OCI-LY1 (cell line): ENCODE measurements at regions not wholly inside any gene's neighbourhood (a gene's known extent, or its start where the extent isn't known, plus 50 kb on each side); places are given as distances from the start of the nearest gene placed in this dataset.

ENCODE experiments used
- H2AFZ ChIP-seq: fragments of 200-600 bp; sonication (generic), shearing (Covaris generic); 2 replicates; pipeline ENCODE4 v1.6.0; 2014; ENCODE audit warnings: antibody characterized with exemption, mild to moderate bottlenecking, low read length
- H3F3A ChIP-seq: fragments of 200-600 bp; sonication (generic), shearing (Covaris generic); 2 replicates; pipeline ENCODE4 v1.6.0; 2014; ENCODE audit warnings: mild to moderate bottlenecking, antibody characterized with exemption, low read length, moderate library complexity; ENCODE audit not compliant: insufficient read depth
- H3K27ac ChIP-seq: fragments of 200-600 bp; sonication (generic); 2 replicates; pipeline ENCODE4 v1.5.1; 2014; ENCODE audit warnings: low read length, mixed run types, mild to moderate bottlenecking, low read depth; ENCODE audit not compliant: poor library complexity, severe bottlenecking
- H3K27me3 ChIP-seq: fragments of 200-600 bp; sonication (generic); 2 replicates; pipeline ENCODE4 v1.6.0; 2014; ENCODE audit warnings: antibody characterized with exemption, mild to moderate bottlenecking, low read length, moderate library complexity; ENCODE audit not compliant: insufficient read depth
- H3K36me3 ChIP-seq: fragments of 200-600 bp; sonication (generic); 2 replicates; pipeline ENCODE4 v1.6.1; 2014; ENCODE audit warnings: mild to moderate bottlenecking, antibody characterized with exemption, low read length, moderate library complexity, mixed read lengths; ENCODE audit not compliant: insufficient read depth
- H3K4me1 ChIP-seq: fragments of 200-600 bp; sonication (generic); 2 replicates; pipeline ENCODE4 v1.5.1; 2014; ENCODE audit warnings: mild to moderate bottlenecking, low read length, moderate library complexity; ENCODE audit not compliant: insufficient read depth, severe bottlenecking
- H3K4me2 ChIP-seq: fragments of 200-600 bp; sonication (generic), shearing (Covaris generic); 2 replicates; pipeline ENCODE4 v1.6.1; 2014; ENCODE audit warnings: low read length
- H3K4me3 ChIP-seq: fragments of 200-600 bp; sonication (generic); 2 replicates; pipeline ENCODE4 v1.5.1; 2014; ENCODE audit warnings: low read length, low read depth, mild to moderate bottlenecking, mixed read lengths; ENCODE audit not compliant: poor library complexity, severe bottlenecking
- H3K79me2 ChIP-seq: fragments of 200-600 bp; shearing (Covaris generic); 2 replicates; pipeline ENCODE4 v1.6.1; 2016; ENCODE audit warnings: mixed run types, low read length, mixed read lengths; ENCODE audit not compliant: insufficient read depth
- H3K9ac ChIP-seq: fragments of 200-600 bp; sonication (generic), shearing (Covaris generic); 2 replicates; pipeline ENCODE4 v1.6.1; 2014; ENCODE audit warnings: mild to moderate bottlenecking, low read length, mixed read lengths
- H3K9me2 ChIP-seq: fragments of 200-600 bp; sonication (generic), shearing (Covaris generic); 2 replicates; pipeline ENCODE4 v1.6.1; 2014; ENCODE audit warnings: low read depth, mild to moderate bottlenecking, low read length, mixed read lengths
- H3K9me3 ChIP-seq: fragments of 200-600 bp; shearing (Covaris generic); 2 replicates; pipeline ENCODE4 v1.6.1; 2014; ENCODE audit warnings: low read length, mixed read lengths
- H4K20me1 ChIP-seq: fragments of 200-600 bp; sonication (generic), shearing (Covaris generic); 2 replicates; pipeline ENCODE4 v1.6.0; 2016; ENCODE audit warnings: mild to moderate bottlenecking, low read length; ENCODE audit not compliant: insufficient read depth
- EZH2 ChIP-seq: fragments of 200-600 bp; sonication (generic), shearing (Covaris generic); IDR thresholded peaks from 2 replicates; pipeline ENCODE4 v1.8.0; 2017; ENCODE audit warnings: borderline replicate concordance, mixed run types, mild to moderate bottlenecking, antibody characterized with exemption, low read length, moderate library complexity, mixed read lengths
- TF ChIP-seq, protein P1 (sequence below): fragments of 200-600 bp; sonication (generic), shearing (Covaris generic); IDR thresholded peaks from 2 replicates; pipeline ENCODE4 v1.5.1; 2017; ENCODE audit warnings: mild to moderate bottlenecking, antibody characterized with exemption, low read length, moderate library complexity, mixed read lengths

DNA sequence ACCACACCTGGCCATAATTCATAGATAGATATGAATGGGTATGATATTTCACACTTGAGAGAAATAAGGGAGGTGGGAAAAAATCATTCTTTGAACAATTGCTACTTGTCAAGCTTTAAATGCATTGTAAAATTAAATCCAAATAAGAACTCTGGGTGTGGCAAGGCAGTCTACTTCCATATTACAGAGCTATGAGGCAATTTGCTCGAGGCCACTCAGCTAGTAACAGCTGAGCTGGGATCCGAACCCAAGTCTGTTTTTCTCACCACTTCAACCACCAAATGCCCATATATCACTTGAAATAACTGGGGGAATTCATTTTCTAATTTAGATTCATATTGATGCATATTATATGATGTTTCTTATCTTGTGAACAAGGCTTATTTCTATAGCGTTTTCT lies 482.2 kb upstream of the ADAMTS9 start:
- Histone ChIP-seq H3K4me3 (no peak overlapping the region), H3K27me3 (no peaks in the 10 kb centered on the region), H3K36me3 (no peaks in the 10 kb centered on the region), H3K9ac (no peak overlapping the region), H3K4me1 (no peaks in the 10 kb centered on the region), H3K9me2 (no peaks in the 10 kb centered on the region), H3F3A (no peaks in the 10 kb centered on the region), H3K4me2 (no peak overlapping the region), H3K9me3 (no peaks in the 10 kb centered on the region), H3K27ac (no peak overlapping the region), H2AFZ (no peak overlapping the region), H4K20me1 (no peaks in the 10 kb centered on the region), H3K79me2 (no peaks in the 10 kb centered on the region)
- no peak for TF ChIP-seq EZH2
- TF ChIP-seq, protein P1, sequence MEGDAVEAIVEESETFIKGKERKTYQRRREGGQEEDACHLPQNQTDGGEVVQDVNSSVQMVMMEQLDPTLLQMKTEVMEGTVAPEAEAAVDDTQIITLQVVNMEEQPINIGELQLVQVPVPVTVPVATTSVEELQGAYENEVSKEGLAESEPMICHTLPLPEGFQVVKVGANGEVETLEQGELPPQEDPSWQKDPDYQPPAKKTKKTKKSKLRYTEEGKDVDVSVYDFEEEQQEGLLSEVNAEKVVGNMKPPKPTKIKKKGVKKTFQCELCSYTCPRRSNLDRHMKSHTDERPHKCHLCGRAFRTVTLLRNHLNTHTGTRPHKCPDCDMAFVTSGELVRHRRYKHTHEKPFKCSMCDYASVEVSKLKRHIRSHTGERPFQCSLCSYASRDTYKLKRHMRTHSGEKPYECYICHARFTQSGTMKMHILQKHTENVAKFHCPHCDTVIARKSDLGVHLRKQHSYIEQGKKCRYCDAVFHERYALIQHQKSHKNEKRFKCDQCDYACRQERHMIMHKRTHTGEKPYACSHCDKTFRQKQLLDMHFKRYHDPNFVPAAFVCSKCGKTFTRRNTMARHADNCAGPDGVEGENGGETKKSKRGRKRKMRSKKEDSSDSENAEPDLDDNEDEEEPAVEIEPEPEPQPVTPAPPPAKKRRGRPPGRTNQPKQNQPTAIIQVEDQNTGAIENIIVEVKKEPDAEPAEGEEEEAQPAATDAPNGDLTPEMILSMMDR, result no peak

DNA sequence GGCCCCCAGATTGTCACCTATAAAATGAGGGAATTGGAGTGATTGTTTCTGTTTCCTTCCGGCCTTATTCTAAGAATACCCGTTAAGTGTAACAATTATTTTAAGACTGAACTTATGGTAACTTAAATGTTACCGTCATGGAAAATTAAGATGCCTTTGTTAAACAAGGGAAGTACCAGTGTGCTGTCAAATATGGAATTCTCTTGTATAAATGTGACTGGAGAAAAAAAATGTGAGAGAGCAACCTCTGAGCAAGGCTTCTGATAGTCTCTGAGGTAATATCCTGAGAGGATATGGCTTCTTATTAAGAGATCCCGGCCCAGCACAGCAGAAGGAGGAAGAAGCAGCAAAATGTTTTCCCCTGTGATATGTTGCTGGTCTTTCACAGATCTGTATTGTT lies 480.7 kb upstream of the ADAMTS9 start:
- TF ChIP-seq, protein P1, result no peak
- TF ChIP-seq EZH2, result no peak
- no peaks in the 10 kb centered on the region for H3K4me1 ChIP-seq
- H3K9me3 ChIP-seq, result no peaks in the 10 kb centered on the region
- no peak overlapping the region for H2AFZ ChIP-seq
- H3K27me3 ChIP-seq, result no peaks in the 10 kb centered on the region
- no peaks in the 10 kb centered on the region for H3K36me3 ChIP-seq
- H3K27ac ChIP-seq, result no peak overlapping the region
- no peak overlapping the region for H3K9ac ChIP-seq
- no peaks in the 10 kb centered on the region for H4K20me1 ChIP-seq
- no peaks in the 10 kb centered on the region for H3K9me2 ChIP-seq
- H3F3A ChIP-seq, result no peaks in the 10 kb centered on the region
- H3K4me2 ChIP-seq, result no peak overlapping the region
- H3K79me2 ChIP-seq, result no peaks in the 10 kb centered on the region
- H3K4me3 ChIP-seq, result no peak overlapping the region

DNA sequence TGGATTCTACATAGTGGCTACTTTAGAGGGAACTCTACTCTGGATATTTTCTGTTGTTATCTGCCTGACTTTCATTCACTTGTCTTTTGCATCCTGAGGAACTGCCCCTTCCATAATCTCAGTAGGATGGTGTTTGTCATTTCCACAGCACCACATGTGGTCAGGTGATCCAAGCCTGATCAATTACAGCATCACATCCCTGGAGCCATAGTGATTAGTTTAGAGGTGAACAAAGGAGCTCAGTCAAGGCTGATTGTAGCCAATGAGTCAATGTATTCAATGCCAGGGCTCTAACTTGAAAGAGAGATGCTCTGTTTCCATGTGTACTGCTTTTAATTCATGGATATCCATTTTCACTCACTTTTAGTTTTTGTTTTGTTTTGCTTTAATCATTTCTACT lies 478.7 kb upstream of the ADAMTS9 start:
- Histone ChIP-seq H3K4me2 (no peak overlapping the region), H2AFZ (no peak overlapping the region), H3K4me1 (no peaks in the 10 kb centered on the region), H3K9ac (no peak overlapping the region), H3K9me2 (no peaks in the 10 kb centered on the region), H4K20me1 (no peaks in the 10 kb centered on the region), H3K27me3 (no peaks in the 10 kb centered on the region), H3F3A (no peaks in the 10 kb centered on the region), H3K36me3 (no peaks in the 10 kb centered on the region), H3K79me2 (no peaks in the 10 kb centered on the region), H3K27ac (no peak overlapping the region), H3K4me3 (no peak overlapping the region), H3K9me3 (no peaks in the 10 kb centered on the region)
- TF ChIP-seq EZH2, result no peak

DNA sequence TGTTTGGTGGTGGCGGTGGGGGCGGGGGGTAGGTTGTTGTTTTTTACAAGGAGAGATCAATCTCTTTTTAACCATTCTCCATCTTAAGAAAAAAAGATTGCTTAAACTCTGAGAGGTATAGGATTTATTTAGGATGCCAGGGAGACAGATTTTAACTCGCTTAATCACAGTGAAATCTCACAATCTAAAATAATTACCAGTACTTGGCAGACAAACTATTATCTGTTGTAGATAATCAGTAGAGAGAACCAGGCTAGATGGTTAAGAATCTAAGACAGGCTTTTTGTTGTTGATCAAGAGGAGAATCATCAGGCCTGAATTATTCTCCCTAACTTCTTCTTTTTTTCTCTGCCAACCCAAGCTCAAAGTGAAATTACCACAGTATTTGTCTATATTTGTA lies 470.2 kb upstream of the ADAMTS9 start:
- no peaks in the 10 kb centered on the region for H4K20me1 ChIP-seq
- no peak overlapping the region for H3K4me2 ChIP-seq
- no peaks in the 10 kb centered on the region for H3K9me2 ChIP-seq
- no peaks in the 10 kb centered on the region for H3K36me3 ChIP-seq
- H3K4me1 ChIP-seq, result no peaks in the 10 kb centered on the region
- H3K27me3 ChIP-seq, result no peaks in the 10 kb centered on the region
- H3K9me3 ChIP-seq, result no peaks in the 10 kb centered on the region
- no peak overlapping the region for H3K4me3 ChIP-seq
- H3K27ac ChIP-seq, result no peak overlapping the region
- H3K79me2 ChIP-seq, result no peaks in the 10 kb centered on the region
- H3K9ac ChIP-seq, result no peak overlapping the region
- no peaks in the 10 kb centered on the region for H3F3A ChIP-seq
- TF ChIP-seq EZH2, result no peak
- TF ChIP-seq, protein P1, result no peak
- H2AFZ ChIP-seq, result no peak overlapping the region
